GM12878 (cell line): ENCODE measurements at regions not wholly inside any gene's neighbourhood (a gene's known extent, or its start where the extent isn't known, plus 50 kb on each side); places are given as distances from the start of the nearest gene placed in this dataset.

Experiments used
- ATAC-seq: fragments of 200-7000 bp; cut with Tn5 transposase; 3 replicates; pipeline ENCODE4 v1.9.1; 2020; ENCODE audit warnings: mild to moderate bottlenecking, moderate library complexity
- BruUV-seq: library from RNA; stranded (reverse); fragments of 400-500 nt; replicated peaks from 2 replicates; lab custom pipeline; 2021; lab: Mats Ljungman, UMichigan
- CTCF ChIA-PET: fragments of 300-600 bp; sonication (Branson Sonifier 250); formaldehyde crosslinking; extraction: SDS; loops from one replicate; lab custom pipeline; 2021; ENCODE audit warnings: inconsistent platforms; lab: Yijun Ruan, JAX
- POLR2A ChIA-PET: fragments of 350-600 bp; formaldehyde crosslinking; extraction: SDS; loops from one replicate; lab custom pipeline; 2021; ENCODE audit warnings: inconsistent platforms; lab: Charles Lee
- RAD21 ChIA-PET: fragments of 300-600 bp; sonication (Branson Sonifier 250); formaldehyde crosslinking; loops from one replicate; lab custom pipeline; 2023; ENCODE audit warnings: antibody characterized with exemption; ENCODE audit not compliant: unreplicated experiment; lab: Charles Lee
- SMC1A ChIA-PET: fragments of 300-600 bp; sonication (Branson Sonifier 250); formaldehyde crosslinking; loops from one replicate; lab custom pipeline; 2023; ENCODE audit not compliant: unreplicated experiment, uncharacterized antibody; lab: Charles Lee
- DNase-seq: peaks from one replicate; pipeline ENCODE4 v3.0.0-alpha.2; 2011; ENCODE audit warnings: low read depth, low spot score
- FAIRE-seq: peaks from 3 replicates; lab custom pipeline; 2011; peaks lifted over from hg19 to GRCh38; lab: Jason Lieb, UNC
- H2AFZ ChIP-seq: 2 replicates; pipeline ENCODE4 v1.6.0; 2011; ENCODE audit warnings: low read depth, low read length, control low read depth; ENCODE audit not compliant: control insufficient read depth
- H3K27ac ChIP-seq: 2 replicates; pipeline ENCODE4 v1.5.1; 2011; ENCODE audit warnings: control low read depth; ENCODE audit not compliant: control insufficient read depth, insufficient read depth
- H3K27me3 ChIP-seq, 2 experiments: replicated peaks in 1 of 2; 2 replicates each; pipeline versions ENCODE4 v1.6.0 to v1.6.1; 2011; ENCODE audit warnings: low read length in 1 of 2; ENCODE audit not compliant: control insufficient read depth in 2 of 2, insufficient read depth in 2 of 2
- H3K36me3 ChIP-seq, 2 experiments: 2 replicates each; pipeline ENCODE4 v1.5.1; 2011; ENCODE audit warnings: low read length in 1 of 2; ENCODE audit not compliant: control insufficient read depth in 2 of 2, insufficient read depth in 2 of 2
- H3K4me1 ChIP-seq: 2 replicates; pipeline ENCODE4 v1.6.1; 2011; ENCODE audit warnings: mild to moderate bottlenecking, low read length, moderate library complexity, mixed read lengths; ENCODE audit not compliant: control insufficient read depth, insufficient read depth
- H3K4me2 ChIP-seq: 2 replicates; pipeline ENCODE4 v1.6.0; 2011; ENCODE audit warnings: control low read depth; ENCODE audit not compliant: control insufficient read depth, insufficient read depth
- H3K4me3 ChIP-seq: fragments of 200-600 bp; sonication (generic); 2 replicates; pipeline ENCODE4 v1.5.1; 2016
- H3K79me2 ChIP-seq: 2 replicates; pipeline ENCODE4 v1.6.0; 2011; ENCODE audit warnings: low read length; ENCODE audit not compliant: control insufficient read depth, insufficient read depth
- H3K9ac ChIP-seq: 2 replicates; pipeline ENCODE4 v1.8.0; 2011; ENCODE audit warnings: low read length, control low read depth, mixed read lengths; ENCODE audit not compliant: control insufficient read depth, insufficient read depth
- H3K9me3 ChIP-seq: replicated peaks from 3 replicates; pipeline ENCODE4 v1.5.1; 2011; ENCODE audit warnings: mild to moderate bottlenecking, low read length; ENCODE audit not compliant: control insufficient read depth, insufficient read depth
- H4K20me1 ChIP-seq: 2 replicates; pipeline ENCODE4 v1.6.0; 2011; ENCODE audit not compliant: control insufficient read depth, insufficient read depth
- ATF7 ChIP-seq: fragments of 450-650 bp; IDR thresholded peaks from 2 replicates; pipeline ENCODE4 v1.6.1; 2016; ENCODE audit warnings: low read depth, mild to moderate bottlenecking
- BMI1 ChIP-seq: fragments of 450-650 bp; IDR thresholded peaks from 2 replicates; pipeline ENCODE4 v1.6.1; 2016; ENCODE audit warnings: mild to moderate bottlenecking, moderate library complexity, borderline replicate concordance
- EED ChIP-seq: sonication (generic); IDR thresholded peaks from 2 replicates; pipeline ENCODE4 v1.6.1; 2016; ENCODE audit warnings: antibody characterized with exemption, low read depth
- FOXK2 ChIP-seq: fragments of 450-650 bp; IDR thresholded peaks from 2 replicates; pipeline ENCODE4 v1.6.1; 2017; ENCODE audit warnings: mild to moderate bottlenecking, moderate library complexity
- IRF3 ChIP-seq: fragments of 450-650 bp; IDR thresholded peaks from 2 replicates; pipeline ENCODE4 v1.6.1; 2014; ENCODE audit warnings: mild to moderate bottlenecking
- JUNB ChIP-seq: IDR thresholded peaks from 2 replicates; pipeline ENCODE4 v1.6.1; 2016; ENCODE audit warnings: antibody characterized with exemption, mild to moderate bottlenecking
- MEF2A ChIP-seq: IDR thresholded peaks from 2 replicates; pipeline ENCODE4 v1.6.1; 2011; ENCODE audit warnings: low read depth, mild to moderate bottlenecking, low read length, moderate library complexity; ENCODE audit not compliant: insufficient read depth
- MYC ChIP-seq: IDR thresholded peaks from 2 replicates; pipeline ENCODE4 v1.6.1; 2011; ENCODE audit warnings: mild to moderate bottlenecking, low read length, moderate library complexity, inconsistent platforms; ENCODE audit not compliant: insufficient read depth, insufficient replicate concordance, insufficient read length, severe bottlenecking
- NFXL1 ChIP-seq: fragments of 450-650 bp; IDR thresholded peaks from 2 replicates; pipeline ENCODE4 v1.6.1; 2017; ENCODE audit warnings: antibody characterized with exemption, mild to moderate bottlenecking, borderline replicate concordance
- NFYB ChIP-seq: IDR thresholded peaks from 2 replicates; pipeline ENCODE4 v1.6.1; 2011; ENCODE audit warnings: low read depth, mild to moderate bottlenecking, low read length, improper control_type of control experiment, moderate library complexity; ENCODE audit not compliant: insufficient read depth
- PBX3 ChIP-seq: IDR thresholded peaks from 2 replicates; pipeline ENCODE4 v1.6.1; 2011; ENCODE audit warnings: mild to moderate bottlenecking, low read depth, low read length, moderate library complexity; ENCODE audit not compliant: insufficient replicate concordance
- POLR2AphosphoS5 ChIP-seq: IDR thresholded peaks from 2 replicates; pipeline ENCODE4 v1.6.1; 2011; ENCODE audit warnings: mild to moderate bottlenecking, low read length, inconsistent platforms
- POU2F2 ChIP-seq: IDR thresholded peaks from 3 replicates; pipeline ENCODE4 v1.6.1; 2011; ENCODE audit warnings: low read depth, mild to moderate bottlenecking, low read length, borderline replicate concordance
- SP1 ChIP-seq: IDR thresholded peaks from one replicate; pipeline ENCODE4 v1.6.1; 2011; ENCODE audit warnings: low read depth, low read length
- TCF12 ChIP-seq: IDR thresholded peaks from 2 replicates; pipeline ENCODE4 v1.6.1; 2011; ENCODE audit warnings: low read depth, mild to moderate bottlenecking, low read length
- USF1 ChIP-seq: IDR thresholded peaks from 2 replicates; pipeline ENCODE4 v1.6.1; 2011; ENCODE audit warnings: borderline replicate concordance, low read depth, mild to moderate bottlenecking, moderate library complexity, mixed read lengths, low read length; ENCODE audit not compliant: insufficient read depth; ENCODE audit errors: extremely low read length
- ZBED1 ChIP-seq: IDR thresholded peaks from 2 replicates; pipeline ENCODE4 v1.6.1; 2016; ENCODE audit warnings: borderline replicate concordance
- WGBS: methylation state at CpG from one replicate; pipeline ENCODE4 v1.1.6; 2016; ENCODE audit warnings: low lambda C conversion rate; ENCODE audit not compliant: insufficient replicate concordance, insufficient coverage; ENCODE audit errors: missing lambda C conversion rate; 5-methylcytosine and 5-hydroxymethylcytosine counted together
- in situ Hi-C: fragments of 300-500 bp; cut with MboI; formaldehyde crosslinking; loops from 9 replicates; pipeline ENCODE4 v1.14.3; 2018; ENCODE audit warnings: mixed read lengths
- intact Hi-C: fragments of 100-400 bp; cut with micrococcal nuclease; formaldehyde crosslinking; loops from one replicate; pipeline ENCODE4 v1.14.2; 2022; ENCODE audit not compliant: unreplicated experiment
- TF ChIP-seq, protein P1 (sequence below): IDR thresholded peaks from 2 replicates; pipeline ENCODE4 v1.6.1; 2012; ENCODE audit warnings: low read depth, low read length, improper control_type of control experiment
- TF ChIP-seq, protein P2 (sequence below): fragments of 450-650 bp; IDR thresholded peaks from 2 replicates; pipeline ENCODE4 v1.6.1; 2017; ENCODE audit warnings: low read depth, mild to moderate bottlenecking, moderate library complexity

DNA sequence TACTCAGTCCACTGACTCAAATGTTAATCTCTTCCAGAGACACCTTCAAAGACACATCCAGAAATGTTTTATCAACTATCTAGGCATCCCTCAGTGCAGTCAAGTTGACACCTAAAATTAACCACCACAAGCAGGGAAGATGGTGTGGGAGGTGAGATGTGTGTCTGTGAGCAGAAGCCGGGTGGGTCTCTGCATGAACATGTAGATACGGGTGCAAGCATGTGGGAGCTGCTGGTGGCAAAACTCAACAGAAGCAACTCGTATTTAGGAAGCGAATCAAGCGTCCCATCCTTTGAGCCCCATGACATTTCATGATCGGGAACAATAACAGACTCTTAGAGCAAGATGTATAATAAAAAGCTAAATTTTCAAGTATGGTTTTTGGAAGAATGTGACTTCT is 110.0 kb upstream of the C14orf180 start (continued):
- no peak for TF ChIP-seq MEF2A

DNA sequence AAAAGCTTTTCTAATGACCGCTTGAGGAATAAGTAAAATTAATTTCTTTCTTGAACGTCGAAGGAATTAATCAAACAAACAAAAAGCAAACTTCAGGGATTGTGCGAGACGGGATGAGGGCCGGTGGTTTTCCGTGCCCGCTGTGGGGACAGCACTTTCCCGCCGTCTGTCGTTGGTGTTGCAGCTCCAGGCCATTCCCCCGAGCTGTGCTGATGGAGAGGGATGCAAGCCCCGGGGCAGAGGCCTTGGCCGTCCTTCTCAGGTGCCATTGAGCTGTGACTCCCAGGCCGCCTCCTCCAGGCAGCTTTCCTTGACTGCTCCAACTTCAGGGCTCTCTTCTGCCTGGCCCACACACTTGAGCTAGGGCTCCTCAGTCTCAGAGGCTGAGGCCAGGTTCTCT is 109.0 kb upstream of the C14orf180 start:
- no peaks in the 10 kb centered on the region for H3K4me1 ChIP-seq
- H3K9ac ChIP-seq: no peak overlapping the region
- ATAC-seq (no peak), FAIRE-seq (no peak), DNase-seq (no peak)
- BruUV-seq: no TSS peak
- H3K4me3 ChIP-seq: no peak overlapping the region
- in situ Hi-C loops: no loop called here
- no peak overlapping the region for H3K27ac ChIP-seq
- H4K20me1 ChIP-seq: no peaks in the 10 kb centered on the region; the same call in 1 of the 2 replicates
- ChIA-PET CTCF (no interaction called here), POLR2A (no interaction called here), RAD21 (no interaction called here), SMC1A (no interaction called here)
- H3K79me2 ChIP-seq: no peaks in the 10 kb centered on the region
- peaks cover 0 to 4% of the 10 kb centered on the region in 2 experiments; a peak in 1 of 4 replicates for H3K27me3 ChIP-seq
- H3K4me2 ChIP-seq: no peak overlapping the region
- TF ChIP-seq USF1 (no peak), EED (no peak), JUNB (no peak), FOXK2 (no peak), PBX3 (no peak), BMI1 (no peak), ZBED1 (no peak), ATF7 (no peak), SP1 (no peak), TCF12 (no peak), NFYB (no peak), NFXL1 (no peak), MYC (no peak), POU2F2 (no peak), MEF2A (no peak), POLR2AphosphoS5 (no peak), IRF3 (no peak)
- TF ChIP-seq, protein P1, sequence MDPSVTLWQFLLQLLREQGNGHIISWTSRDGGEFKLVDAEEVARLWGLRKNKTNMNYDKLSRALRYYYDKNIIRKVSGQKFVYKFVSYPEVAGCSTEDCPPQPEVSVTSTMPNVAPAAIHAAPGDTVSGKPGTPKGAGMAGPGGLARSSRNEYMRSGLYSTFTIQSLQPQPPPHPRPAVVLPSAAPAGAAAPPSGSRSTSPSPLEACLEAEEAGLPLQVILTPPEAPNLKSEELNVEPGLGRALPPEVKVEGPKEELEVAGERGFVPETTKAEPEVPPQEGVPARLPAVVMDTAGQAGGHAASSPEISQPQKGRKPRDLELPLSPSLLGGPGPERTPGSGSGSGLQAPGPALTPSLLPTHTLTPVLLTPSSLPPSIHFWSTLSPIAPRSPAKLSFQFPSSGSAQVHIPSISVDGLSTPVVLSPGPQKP: no peak
- TF ChIP-seq, protein P2, sequence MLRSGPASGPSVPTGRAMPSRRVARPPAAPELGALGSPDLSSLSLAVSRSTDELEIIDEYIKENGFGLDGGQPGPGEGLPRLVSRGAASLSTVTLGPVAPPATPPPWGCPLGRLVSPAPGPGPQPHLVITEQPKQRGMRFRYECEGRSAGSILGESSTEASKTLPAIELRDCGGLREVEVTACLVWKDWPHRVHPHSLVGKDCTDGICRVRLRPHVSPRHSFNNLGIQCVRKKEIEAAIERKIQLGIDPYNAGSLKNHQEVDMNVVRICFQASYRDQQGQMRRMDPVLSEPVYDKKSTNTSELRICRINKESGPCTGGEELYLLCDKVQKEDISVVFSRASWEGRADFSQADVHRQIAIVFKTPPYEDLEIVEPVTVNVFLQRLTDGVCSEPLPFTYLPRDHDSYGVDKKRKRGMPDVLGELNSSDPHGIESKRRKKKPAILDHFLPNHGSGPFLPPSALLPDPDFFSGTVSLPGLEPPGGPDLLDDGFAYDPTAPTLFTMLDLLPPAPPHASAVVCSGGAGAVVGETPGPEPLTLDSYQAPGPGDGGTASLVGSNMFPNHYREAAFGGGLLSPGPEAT: no peak
- 57% methylated on average over 15 of the region's 15 CpGs for WGBS
- intact Hi-C loops: no loop called here
- no peaks in the 10 kb centered on the region for H3K36me3 ChIP-seq
- no peaks in the 10 kb centered on the region for H3K9me3 ChIP-seq
- H2AFZ ChIP-seq: no peak overlapping the region
